ENCODE measurements at regions not wholly inside any gene's neighbourhood (a gene's known extent, or its start where the extent isn't known, plus 50 kb on each side); places are given as distances from the start of the nearest gene placed in this dataset.

- TF ChIP-seq CTCF (conservative IDR thresholded peaks at IDR 0.05) (no peak), EZH2 (IDR thresholded peaks at IDR 0.05; ENCODE audit: low read depth) (no peak)
These were observed 278.3 kb downstream of the EIPR1 start for GRCh38 chr2:3099145-3099859.

Data from PC-9 (cell line).